Activated B cell treated with CpG ODN at 0.5 μM for 24 hours (primary cell): ENCODE measurements at regions not wholly inside any gene's neighbourhood (a gene's known extent, or its start where the extent isn't known, plus 50 kb on each side); places are given as distances from the start of the nearest gene placed in this dataset.

Experiments
- ATAC-seq: fragments of 200-7000 bp; cut with Tn5 transposase; one replicate; pipeline ENCODE4 v1.10.0; 2021; ENCODE audit warnings: low read depth, mild to moderate bottlenecking, moderate library complexity
- CTCF ChIA-PET: fragments of 350-600 bp; sonication (Branson Sonifier 250); formaldehyde crosslinking; loops from one replicate; lab custom pipeline; 2021; ENCODE audit warnings: antibody characterized with exemption; lab: Charles Lee
- POLR2A ChIA-PET: fragments of 350-600 bp; sonication (Branson Sonifier 250); formaldehyde crosslinking; loops from one replicate; lab custom pipeline; 2021; ENCODE audit warnings: antibody characterized with exemption; lab: Charles Lee
- DNase-seq: peaks from one replicate; pipeline ENCODE4 v3.0.0; 2022
- H3K27ac Mint-ChIP-seq: one replicate; pipeline ENCODE4 v1.8.0; 2020; ENCODE audit warnings: mixed read lengths
- H3K27me3 Mint-ChIP-seq: one replicate; pipeline ENCODE4 v1.8.0; 2021; ENCODE audit warnings: mixed read lengths
- H3K36me3 Mint-ChIP-seq: one replicate; pipeline ENCODE4 v1.8.0; 2021; ENCODE audit warnings: low read depth, mixed read lengths
- H3K4me1 Mint-ChIP-seq: one replicate; pipeline ENCODE4 v1.8.0; 2021; ENCODE audit warnings: mixed read lengths
- H3K4me3 Mint-ChIP-seq: one replicate; pipeline ENCODE4 v1.8.0; 2020; ENCODE audit warnings: mild to moderate bottlenecking, mixed read lengths
- H3K9me3 Mint-ChIP-seq: one replicate; pipeline ENCODE4 v1.8.0; 2020; ENCODE audit warnings: mixed read lengths
- intact Hi-C: fragments of 100-400 bp; cut with micrococcal nuclease; formaldehyde crosslinking; loops from one replicate; pipeline ENCODE4 v1.15.1; 2024
- TF ChIP-seq, protein P1 (sequence below): fragments of 200-600 bp; IDR thresholded peaks from one replicate; pipeline ENCODE4 v1.8.0; 2022; ENCODE audit warnings: antibody characterized with exemption, mild to moderate bottlenecking

- intact Hi-C loops = no loop called here
- ATAC-seq (no peak), DNase-seq (no peak)
- H3K4me3 Mint-ChIP-seq = no peak overlapping the region
- ChIA-PET CTCF (interaction anchor here (1.7 to 1.9 kb wide), 2 partner anchors 17 kb away, joined by 6 to 7 read pairs; no protein-coding TSS in a partner anchor), POLR2A (no interaction called here)
- no peak overlapping the region for H3K27ac Mint-ChIP-seq
- no peaks in the 10 kb centered on the region for H3K9me3 Mint-ChIP-seq
- H3K36me3 Mint-ChIP-seq = no peaks in the 10 kb centered on the region
- TF ChIP-seq, protein P1, sequence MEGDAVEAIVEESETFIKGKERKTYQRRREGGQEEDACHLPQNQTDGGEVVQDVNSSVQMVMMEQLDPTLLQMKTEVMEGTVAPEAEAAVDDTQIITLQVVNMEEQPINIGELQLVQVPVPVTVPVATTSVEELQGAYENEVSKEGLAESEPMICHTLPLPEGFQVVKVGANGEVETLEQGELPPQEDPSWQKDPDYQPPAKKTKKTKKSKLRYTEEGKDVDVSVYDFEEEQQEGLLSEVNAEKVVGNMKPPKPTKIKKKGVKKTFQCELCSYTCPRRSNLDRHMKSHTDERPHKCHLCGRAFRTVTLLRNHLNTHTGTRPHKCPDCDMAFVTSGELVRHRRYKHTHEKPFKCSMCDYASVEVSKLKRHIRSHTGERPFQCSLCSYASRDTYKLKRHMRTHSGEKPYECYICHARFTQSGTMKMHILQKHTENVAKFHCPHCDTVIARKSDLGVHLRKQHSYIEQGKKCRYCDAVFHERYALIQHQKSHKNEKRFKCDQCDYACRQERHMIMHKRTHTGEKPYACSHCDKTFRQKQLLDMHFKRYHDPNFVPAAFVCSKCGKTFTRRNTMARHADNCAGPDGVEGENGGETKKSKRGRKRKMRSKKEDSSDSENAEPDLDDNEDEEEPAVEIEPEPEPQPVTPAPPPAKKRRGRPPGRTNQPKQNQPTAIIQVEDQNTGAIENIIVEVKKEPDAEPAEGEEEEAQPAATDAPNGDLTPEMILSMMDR = no peak
- H3K4me1 Mint-ChIP-seq = no peaks in the 10 kb centered on the region
- peaks cover 22% of the 10 kb centered on the region for H3K27me3 Mint-ChIP-seq
Measured at GRCh38 chr5:158058208-158059120, 199.5 kb upstream of the CLINT1 start.

GRCh38 chr5:158056130-158056825, 197.3 kb upstream of the CLINT1 start:
- intact Hi-C loops = no loop called here
- H3K4me1 Mint-ChIP-seq = no peaks in the 10 kb centered on the region
- no peaks in the 10 kb centered on the region for H3K9me3 Mint-ChIP-seq
- H3K36me3 Mint-ChIP-seq = no peaks in the 10 kb centered on the region
- ChIA-PET POLR2A (no interaction called here), CTCF (interaction anchor here (1.7 kb wide), 1 partner anchor 19 kb away, joined by 6 read pairs; no protein-coding TSS in a partner anchor)
- H3K4me3 Mint-ChIP-seq = no peak overlapping the region
- TF ChIP-seq, protein P1 = no peak
- peaks cover 22% of the 10 kb centered on the region for H3K27me3 Mint-ChIP-seq
- ATAC-seq (no peak), DNase-seq (no peak)
- no peak overlapping the region for H3K27ac Mint-ChIP-seq

GRCh38 chr5:158055111-158055501, 196.2 kb upstream of the CLINT1 start:
- no peak overlapping the region for H3K27ac Mint-ChIP-seq
- ChIA-PET POLR2A (no interaction called here), CTCF (interaction anchor here (0.6 kb wide), 1 partner anchor 425 kb away, joined by 3 read pairs; no protein-coding TSS in a partner anchor)
- no peaks in the 10 kb centered on the region for H3K9me3 Mint-ChIP-seq
- no peaks in the 10 kb centered on the region for H3K4me1 Mint-ChIP-seq
- H3K36me3 Mint-ChIP-seq = no peaks in the 10 kb centered on the region
- no peak for ATAC-seq
- TF ChIP-seq, protein P1 = no peak
- H3K4me3 Mint-ChIP-seq = no peak overlapping the region
- intact Hi-C loops = no loop called here
- DNase-seq = no peak
- peaks cover 20% of the 10 kb centered on the region for H3K27me3 Mint-ChIP-seq

DNA sequence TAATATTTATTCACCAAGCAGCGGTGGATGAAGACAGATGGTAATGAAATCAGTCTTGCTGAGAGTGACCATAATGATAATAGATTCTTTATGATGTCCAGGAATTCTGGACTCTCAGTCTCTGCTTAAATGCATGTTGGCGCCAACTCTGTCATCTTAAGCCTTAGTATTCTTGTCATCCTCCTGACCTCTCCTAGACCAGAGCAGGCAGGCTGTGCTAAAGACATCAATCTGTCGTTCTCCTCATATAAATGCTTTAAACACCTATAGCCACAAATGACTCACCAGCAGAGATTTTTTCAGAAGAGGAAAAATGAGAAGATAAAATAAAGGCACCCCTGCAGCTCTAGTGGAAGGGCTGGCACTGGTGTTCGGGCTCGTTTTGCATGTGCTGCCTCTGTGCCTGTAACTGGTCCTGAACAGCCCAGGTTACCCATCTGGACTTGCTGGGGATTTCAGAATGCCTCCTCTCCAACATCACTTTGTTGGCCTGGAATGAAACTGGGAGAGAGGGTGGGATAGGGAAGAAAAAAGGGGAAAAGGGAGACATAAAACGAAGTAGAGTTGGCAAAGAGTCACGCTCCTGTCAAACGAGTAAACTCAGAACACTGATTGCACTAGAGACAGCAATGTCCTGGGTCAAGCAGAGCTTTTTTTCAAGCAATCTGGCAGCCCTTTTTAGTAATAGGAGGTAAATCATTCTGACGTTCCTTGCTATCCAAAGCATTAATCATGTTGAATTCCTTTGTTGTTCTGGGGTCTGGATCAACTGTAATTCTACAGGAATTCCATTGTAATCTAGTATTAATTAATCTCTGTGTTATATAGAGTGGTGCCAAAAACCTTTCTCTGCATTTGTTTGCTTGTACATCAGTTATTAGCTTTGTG, 195.5 kb upstream of the CLINT1 start:
- Mint-ChIP-seq H3K27ac (no peak overlapping the region), H3K9me3 (no peaks in the 10 kb centered on the region), H3K36me3 (no peaks in the 10 kb centered on the region), H3K4me3 (no peak overlapping the region), H3K27me3 (peaks cover 19% of the 10 kb centered on the region), H3K4me1 (no peaks in the 10 kb centered on the region)
- ChIA-PET CTCF (interaction anchor here (0.6 kb wide), 1 partner anchor 425 kb away, joined by 3 read pairs; no protein-coding TSS in a partner anchor), POLR2A (no interaction called here)
- DNase-seq (no peak), ATAC-seq (no peak)
- TF ChIP-seq, protein P1 = no peak
- intact Hi-C loops = no loop called here
